ENCODE measurements at regions not wholly inside any gene's neighbourhood (a gene's known extent, or its start where the extent isn't known, plus 50 kb on each side); places are given as distances from the start of the nearest gene placed in this dataset.

DNA sequence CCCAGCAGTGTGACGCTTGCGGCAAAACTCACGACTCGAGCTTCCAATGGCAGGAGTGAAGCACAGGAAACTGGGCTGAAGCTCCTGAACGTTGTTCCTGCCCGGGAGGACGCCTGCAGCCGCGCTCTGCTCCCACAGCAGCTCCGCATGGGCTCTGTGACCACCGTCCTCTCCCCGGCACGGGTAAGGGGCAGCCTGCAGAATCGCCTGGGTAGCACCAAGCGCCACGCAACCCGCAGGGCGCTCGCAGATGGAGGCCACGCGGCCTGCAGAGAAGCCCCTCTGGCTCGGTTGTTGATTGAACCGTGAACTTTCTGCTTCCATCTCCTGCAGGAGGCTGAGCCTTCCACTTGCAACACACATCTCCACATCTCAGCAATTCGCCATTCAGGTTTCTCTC, 63.3 kb upstream of the ZNF236 start:
- TF ChIP-seq, protein P1, sequence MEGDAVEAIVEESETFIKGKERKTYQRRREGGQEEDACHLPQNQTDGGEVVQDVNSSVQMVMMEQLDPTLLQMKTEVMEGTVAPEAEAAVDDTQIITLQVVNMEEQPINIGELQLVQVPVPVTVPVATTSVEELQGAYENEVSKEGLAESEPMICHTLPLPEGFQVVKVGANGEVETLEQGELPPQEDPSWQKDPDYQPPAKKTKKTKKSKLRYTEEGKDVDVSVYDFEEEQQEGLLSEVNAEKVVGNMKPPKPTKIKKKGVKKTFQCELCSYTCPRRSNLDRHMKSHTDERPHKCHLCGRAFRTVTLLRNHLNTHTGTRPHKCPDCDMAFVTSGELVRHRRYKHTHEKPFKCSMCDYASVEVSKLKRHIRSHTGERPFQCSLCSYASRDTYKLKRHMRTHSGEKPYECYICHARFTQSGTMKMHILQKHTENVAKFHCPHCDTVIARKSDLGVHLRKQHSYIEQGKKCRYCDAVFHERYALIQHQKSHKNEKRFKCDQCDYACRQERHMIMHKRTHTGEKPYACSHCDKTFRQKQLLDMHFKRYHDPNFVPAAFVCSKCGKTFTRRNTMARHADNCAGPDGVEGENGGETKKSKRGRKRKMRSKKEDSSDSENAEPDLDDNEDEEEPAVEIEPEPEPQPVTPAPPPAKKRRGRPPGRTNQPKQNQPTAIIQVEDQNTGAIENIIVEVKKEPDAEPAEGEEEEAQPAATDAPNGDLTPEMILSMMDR (IDR thresholded peaks at IDR 0.05): no peak
- TF ChIP-seq POLR2A (IDR thresholded peaks at IDR 0.05) (no peak), EP300 (IDR thresholded peaks at IDR 0.05) (no peak)

Data from sigmoid colon (tissue), 4 donors.